K562 (cell line): ENCODE measurements at regions not wholly inside any gene's neighbourhood (a gene's known extent, or its start where the extent isn't known, plus 50 kb on each side); places are given as distances from the start of the nearest gene placed in this dataset.

ENCODE experiments used
- ATAC-seq: fragments of 200-7000 bp; cut with Tn5 transposase; 3 replicates; pipeline ENCODE4 v1.9.1; 2020; ENCODE audit warnings: moderate library complexity
- BruUV-seq: library from RNA; stranded (reverse); fragments of 400-500 nt; replicated peaks from 2 replicates; lab custom pipeline; 2021; lab: Mats Ljungman, UMichigan
- CTCF ChIA-PET: fragments of 300-600 bp; formaldehyde crosslinking; extraction: SDS; loops from one replicate; lab custom pipeline; 2021; ENCODE audit warnings: low intra/inter-chr PET ratio; lab: Yijun Ruan, JAX
- POLR2A ChIA-PET: fragments of 300-600, 350-650 bp; sonication (Branson Sonifier 250); formaldehyde crosslinking; extraction: SDS; loops from one replicate; lab custom pipeline; 2021; ENCODE audit warnings: antibody characterized with exemption, inconsistent platforms; lab: Yijun Ruan, JAX
- DNase-seq, 4 experiments: peaks; one replicate each; pipeline versions ENCODE4 v3.0.0 to v3.0.0-alpha.2; 2011 to 2018; ENCODE audit warnings: low spot score in 3 of 4, mixed read lengths in 3 of 4; ENCODE audit errors: extremely low read depth in 1 of 4
- FAIRE-seq: peaks from 2 replicates; lab custom pipeline; 2011; peaks lifted over from hg19 to GRCh38; lab: Jason Lieb, UNC
- H2AFZ ChIP-seq: 2 replicates; pipeline ENCODE4 v1.6.0; 2011; ENCODE audit warnings: low read depth, low read length, control low read depth, inconsistent platforms
- H3K27ac ChIP-seq: fragments of 200-600 bp; 3 replicates; pipeline ENCODE4 v1.8.0; 2011; ENCODE audit warnings: low read depth, mild to moderate bottlenecking, control low read depth, inconsistent platforms, low read length, moderate library complexity, mixed read lengths; ENCODE audit errors: extremely low read depth
- H3K27me3 ChIP-seq, 2 experiments: fragments of 300-600 bp in 1 of 2; 2 replicates in 1 of 2; 3 replicates in 1 of 2; pipeline versions ENCODE4 v1.6.0 to v1.8.0; 2011; ENCODE audit warnings: inconsistent platforms in 2 of 2, low read length in 2 of 2, mild to moderate bottlenecking in 1 of 2, mixed read lengths in 1 of 2, moderate library complexity in 1 of 2; ENCODE audit not compliant: control insufficient read depth in 2 of 2, insufficient read depth in 2 of 2
- H3K36me3 ChIP-seq: fragments of 300-600 bp; 3 replicates; pipeline ENCODE4 v1.8.0; 2011; ENCODE audit warnings: mild to moderate bottlenecking, low read length, inconsistent platforms; ENCODE audit not compliant: control insufficient read depth, insufficient read depth
- H3K4me1 ChIP-seq, 2 experiments: fragments of 200-600 bp in 1 of 2; replicated peaks in 1 of 2; 2 replicates in 1 of 2; 3 replicates in 1 of 2; pipeline versions ENCODE4 v1.5.1 to v1.8.0; 2011; ENCODE audit warnings: inconsistent platforms in 2 of 2, low read length in 2 of 2, mild to moderate bottlenecking in 1 of 2, mixed read lengths in 1 of 2, moderate library complexity in 1 of 2; ENCODE audit not compliant: control insufficient read depth in 2 of 2, insufficient read depth in 2 of 2
- H3K4me2 ChIP-seq: 2 replicates; pipeline ENCODE4 v1.6.1; 2011; ENCODE audit warnings: low read length, control low read depth, inconsistent platforms, mixed read lengths; ENCODE audit not compliant: insufficient read depth
- H3K4me3 ChIP-seq: fragments of 200-600 bp; sonication (generic), shearing (Covaris generic); 2 replicates; pipeline ENCODE4 v1.5.1; 2016; ENCODE audit warnings: control low read depth, inconsistent platforms
- H3K79me2 ChIP-seq: fragments of 200-600 bp; 3 replicates; pipeline ENCODE4 v1.8.0; 2011; ENCODE audit warnings: low read length, inconsistent platforms; ENCODE audit not compliant: control insufficient read depth, insufficient read depth
- H3K9ac ChIP-seq, 2 experiments: 2 replicates each; pipeline versions ENCODE4 v1.6.0 to v1.6.1; 2011; ENCODE audit warnings: low read depth in 2 of 2, low read length in 2 of 2, control low read depth in 1 of 2, inconsistent platforms in 1 of 2, mild to moderate bottlenecking in 1 of 2, mixed read lengths in 1 of 2; ENCODE audit not compliant: insufficient read depth in 1 of 2
- H3K9me1 ChIP-seq: one replicate; pipeline ENCODE4 v1.6.0; 2011; ENCODE audit warnings: inconsistent platforms, mild to moderate bottlenecking, low read length, moderate library complexity; ENCODE audit not compliant: control insufficient read depth, insufficient read depth
- H3K9me3 ChIP-seq: replicated peaks from 2 replicates; pipeline ENCODE4 v1.5.1; 2011; ENCODE audit warnings: low read depth, low read length, inconsistent platforms; ENCODE audit not compliant: control insufficient read depth, insufficient read depth
- H4K20me1 ChIP-seq: replicated peaks from 2 replicates; pipeline ENCODE4 v1.6.1; 2011; ENCODE audit warnings: low read length, inconsistent platforms, mixed read lengths; ENCODE audit not compliant: control insufficient read depth, insufficient read depth
- ARHGAP35 ChIP-seq: fragments of 450-650 bp; IDR thresholded peaks from 2 replicates; pipeline ENCODE4 v1.6.1; 2018; ENCODE audit not compliant: partially characterized antibody
- ARID3B ChIP-seq: fragments of 250-450 bp; sonication (Bioruptor Pico); IDR thresholded peaks from 2 replicates; pipeline ENCODE4 v1.4.0; 2020; ENCODE audit warnings: borderline replicate concordance
- BMI1 ChIP-seq: fragments of 150-350 bp; IDR thresholded peaks from 2 replicates; pipeline ENCODE4 v1.6.1; 2014; ENCODE audit warnings: low read length
- CAMTA2 ChIP-seq: fragments of 250-450 bp; sonication (Bioruptor Pico); conservative IDR thresholded peaks from 2 replicates; pipeline ENCODE4 v1.5.1; 2022
- ETS2 ChIP-seq: IDR thresholded peaks from 2 replicates; pipeline ENCODE4 v1.6.1; 2016; ENCODE audit warnings: borderline replicate concordance, missing genetic modification characterization, mild to moderate bottlenecking, moderate library complexity, missing compliant biosample characterization; ENCODE audit not compliant: poor library complexity, severe bottlenecking
- MAFG ChIP-seq: fragments of 450-650 bp; conservative IDR thresholded peaks from 2 replicates; pipeline ENCODE4 v1.6.1; 2016; ENCODE audit warnings: missing genetic modification characterization, missing compliant biosample characterization
- MAFK ChIP-seq: IDR thresholded peaks from 2 replicates; pipeline ENCODE4 v1.6.1; 2011; ENCODE audit warnings: low read length, improper control_type of control experiment
- MYC ChIP-seq, 2 experiments: fragments of 250-450 bp in 1 of 2; sonication (Bioruptor Pico) in 1 of 2; IDR thresholded peaks; 2 replicates each; pipeline versions ENCODE4 v1.5.1 to v1.6.1; 2012 to 2021; ENCODE audit warnings: low read depth in 2 of 2, borderline replicate concordance in 1 of 2, improper control_type of control experiment in 1 of 2, low read length in 1 of 2, mild to moderate bottlenecking in 1 of 2, moderate library complexity in 1 of 2
- NR1H2 ChIP-seq: sonication (generic); formaldehyde crosslinking; IDR thresholded peaks from 2 replicates; pipeline ENCODE4 v1.4.0; 2020; ENCODE audit warnings: mild to moderate bottlenecking, missing genetic modification reagents
- PCBP1 ChIP-seq: fragments of 200-400 bp; formaldehyde crosslinking; IDR thresholded peaks from 2 replicates; pipeline ENCODE4 v1.6.1; 2018; ENCODE audit warnings: mild to moderate bottlenecking, low read depth, low read length; ENCODE audit not compliant: poor library complexity, severe bottlenecking
- SIN3B ChIP-seq: fragments of 450-650 bp; IDR thresholded peaks from 2 replicates; pipeline ENCODE4 v1.6.1; 2017; ENCODE audit warnings: low read depth, mild to moderate bottlenecking, moderate library complexity
- TCF7L2 ChIP-seq: fragments of 150-350 bp; IDR thresholded peaks from 2 replicates; pipeline ENCODE4 v1.6.1; 2016; ENCODE audit warnings: low read depth, mild to moderate bottlenecking, low read length, moderate library complexity
- ZNF12 ChIP-seq: sonication (generic); formaldehyde crosslinking; IDR thresholded peaks from 2 replicates; pipeline ENCODE4 v1.4.0; 2020; ENCODE audit warnings: mild to moderate bottlenecking, missing genetic modification reagents
- ZNF165 ChIP-seq: fragments of 250-450 bp; sonication (Bioruptor Pico); IDR thresholded peaks from 2 replicates; pipeline ENCODE4 v1.4.0; 2020; ENCODE audit warnings: borderline replicate concordance
- ZNF197 ChIP-seq: fragments of 200-800 bp; sonication (Bioruptor generic); IDR thresholded peaks from 2 replicates; pipeline ENCODE4 v1.6.1; 2016; ENCODE audit warnings: low read depth, missing genetic modification characterization, missing compliant biosample characterization
- ZNF316 ChIP-seq: fragments of 450-650 bp; IDR thresholded peaks from 2 replicates; pipeline ENCODE4 v1.6.1; 2016
- ZNF740 ChIP-seq, 3 experiments: fragments of 200-800 bp in 1 of 3; sonication (Bioruptor generic) in 1 of 3; sonication (generic) in 1 of 3; formaldehyde crosslinking in 1 of 3; IDR thresholded peaks; 2 replicates each; pipeline versions ENCODE4 v1.6.1 to v1.8.0; 2016 to 2022; ENCODE audit warnings: mild to moderate bottlenecking in 2 of 3, missing compliant biosample characterization in 2 of 3, missing genetic modification characterization in 2 of 3, missing genetic modification reagents in 1 of 3
- WGBS: fragments of 100-300 bp; shearing (Covaris generic); methylation state at CpG from one replicate; pipeline ENCODE4 v1.1.6; 2016; ENCODE audit warnings: low coverage, mixed read lengths; ENCODE audit not compliant: insufficient coverage; ENCODE audit errors: missing lambda C conversion rate; 5-methylcytosine and 5-hydroxymethylcytosine counted together
- in situ Hi-C: fragments of 300-500 bp; cut with MboI; formaldehyde crosslinking; loops from 4 replicates; pipeline ENCODE4 v1.15.0; 2018; ENCODE audit warnings: inconsistent platforms, mixed read lengths
- intact Hi-C: fragments of 100-400 bp; cut with micrococcal nuclease; formaldehyde crosslinking; loops from 2 replicates; pipeline ENCODE4 v1.14.2; 2022

- TF ChIP-seq MYC (IDR thresholded peaks at IDR 0.05; ENCODE audit: low read depth, low read length) (no peak), MYC (CRISPR knock-in tag; IDR thresholded peaks at IDR 0.05; ENCODE audit: borderline replicate concordance, low read depth) (no peak), NR1H2 (CRISPR knock-in tag) (no peak), CAMTA2 (CRISPR knock-in tag) (no peak), TCF7L2 (no peak)
Observed at GRCh38 chr2:224142397-224143312, 103.6 kb upstream of the SERPINE2 start (continued).

GRCh38 chr2:224141304-224141703, 102.2 kb upstream of the SERPINE2 start:
- intact Hi-C loops (loop anchor here (10.0 kb wide), 1 partner anchor 147 kb away; no protein-coding TSS in a partner anchor), in situ Hi-C loops (no loop called here)
- no peak overlapping the region for H3K4me2 ChIP-seq
- no peaks in the 10 kb centered on the region for H4K20me1 ChIP-seq
- no peaks in the 10 kb centered on the region for H3K4me1 ChIP-seq
- no peaks in the 10 kb centered on the region for H3K9me1 ChIP-seq
- ATAC-seq (no peak), FAIRE-seq (no peak), DNase-seq (no peak)
- CTCF ChIA-PET: no interaction called here
- no peak overlapping the region for H3K27ac ChIP-seq
- WGBS: 0% methylated on average over 4 of the region's 4 CpGs
- no TSS peak for BruUV-seq
- no peaks in the 10 kb centered on the region for H3K36me3 ChIP-seq
- H2AFZ ChIP-seq: no peak overlapping the region
- no peaks in the 10 kb centered on the region for H3K79me2 ChIP-seq
- H3K9me3 ChIP-seq: no peaks in the 10 kb centered on the region
- H3K4me3 ChIP-seq: no peak overlapping the region
- POLR2A ChIA-PET: no interaction called here
- H3K27me3 ChIP-seq: no peaks in the 10 kb centered on the region
- no peak overlapping the region for H3K9ac ChIP-seq
- TF ChIP-seq ETS2 (tag) (no peak), ZNF316 (peak; percentile 73), ZNF165 (CRISPR knock-in tag) (no peak), MAFK (peak; percentile 71), PCBP1 (no peak), BMI1 (no peak), ZNF740 (CRISPR knock-in tag; IDR thresholded peaks at IDR 0.05) (no peak), ZNF740 (tag; IDR thresholded peaks at IDR 0.05) (no peak), ZNF197 (CRISPR knock-in tag) (no peak), ARHGAP35 (no peak), ARID3B (CRISPR knock-in tag) (no peak), SIN3B (no peak), MAFG (tag) (peak; percentile 44), ZNF12 (CRISPR knock-in tag) (no peak)
